Endothelial cell of umbilical vein (primary cell): ENCODE measurements at regions not wholly inside any gene's neighbourhood (a gene's known extent, or its start where the extent isn't known, plus 50 kb on each side); places are given as distances from the start of the nearest gene placed in this dataset.

Source experiments
- BruUV-seq: library from RNA; stranded (reverse); fragments of 400-500 nt; replicated peaks from 2 replicates; lab custom pipeline; 2021; lab: Mats Ljungman, UMichigan
- CTCF ChIA-PET: fragments of 300-600, 350-600 bp; sonication (Branson Sonifier 250); formaldehyde crosslinking; loops from one replicate; lab custom pipeline; 2021; ENCODE audit warnings: antibody characterized with exemption, inconsistent platforms; lab: Charles Lee
- POLR2A ChIA-PET: fragments of 300-600, 350-600 bp; sonication (Branson Sonifier 250); formaldehyde crosslinking; loops from one replicate; lab custom pipeline; 2021; ENCODE audit warnings: antibody characterized with exemption, inconsistent platforms; lab: Charles Lee
- DNase-seq: peaks from one replicate; pipeline ENCODE4 v3.0.0-alpha.2; 2011; ENCODE audit warnings: low read depth, low spot score
- FAIRE-seq: peaks from 2 replicates; lab custom pipeline; 2011; peaks lifted over from hg19 to GRCh38; lab: Jason Lieb, UNC
- H2AFZ ChIP-seq: 2 replicates; pipeline ENCODE4 v1.6.0; 2012; ENCODE audit warnings: low read depth, low read length, control low read depth, inconsistent platforms
- H3K27ac ChIP-seq: 2 replicates; pipeline ENCODE4 v1.5.1; 2011; ENCODE audit warnings: low read depth, mild to moderate bottlenecking, control low read depth, low read length, moderate library complexity; ENCODE audit not compliant: insufficient read depth
- H3K27me3 ChIP-seq, 2 experiments: 2 replicates each; pipeline versions ENCODE4 v1.6.0 to v1.6.1; 2011; ENCODE audit warnings: low read length in 2 of 2, mixed read lengths in 1 of 2; ENCODE audit not compliant: control insufficient read depth in 2 of 2, insufficient read depth in 2 of 2
- H3K36me3 ChIP-seq, 2 experiments: 2 replicates in 1 of 2; 3 replicates in 1 of 2; pipeline ENCODE4 v1.5.1; 2011; ENCODE audit warnings: low read length in 2 of 2, mild to moderate bottlenecking in 1 of 2, moderate library complexity in 1 of 2; ENCODE audit not compliant: control insufficient read depth in 2 of 2, insufficient read depth in 2 of 2; ENCODE audit errors: extremely low read depth in 1 of 2
- H3K4me1 ChIP-seq: 3 replicates; pipeline ENCODE4 v1.5.1; 2011; ENCODE audit warnings: mild to moderate bottlenecking, low read length; ENCODE audit not compliant: control insufficient read depth, insufficient read depth; ENCODE audit errors: extremely low read depth
- H3K4me2 ChIP-seq: 2 replicates; pipeline ENCODE4 v1.6.1; 2011; ENCODE audit warnings: low read length, control low read depth, mixed read lengths; ENCODE audit not compliant: insufficient read depth
- H3K4me3 ChIP-seq, 3 experiments: fragments of 200-600 bp in 1 of 3; sonication (generic), shearing (Covaris generic) in 1 of 3; replicated peaks in 1 of 3; 2 replicates each; pipeline ENCODE4 v1.5.1; 2011 to 2016; ENCODE audit warnings: control low read depth in 3 of 3, low read length in 3 of 3, mild to moderate bottlenecking in 2 of 3, inconsistent platforms in 1 of 3, low read depth in 1 of 3, moderate library complexity in 1 of 3; ENCODE audit not compliant: insufficient read depth in 1 of 3
- H3K79me2 ChIP-seq: 2 replicates; pipeline ENCODE4 v1.6.0; 2012; ENCODE audit warnings: low read length, inconsistent platforms; ENCODE audit not compliant: control insufficient read depth, insufficient read depth
- H3K9ac ChIP-seq: replicated peaks from 2 replicates; pipeline ENCODE3; 2011; ENCODE audit warnings: low read length, control low read depth; ENCODE audit not compliant: insufficient read depth; ENCODE audit errors: extremely low read depth
- H3K9me1 ChIP-seq: replicated peaks from 3 replicates; pipeline ENCODE4 v1.6.0; 2011; ENCODE audit warnings: mild to moderate bottlenecking, low read length; ENCODE audit not compliant: control insufficient read depth, insufficient read depth; ENCODE audit errors: extremely low read depth
- H3K9me3 ChIP-seq: replicated peaks from 2 replicates; pipeline ENCODE4 v1.5.1; 2012; ENCODE audit warnings: low read length, inconsistent platforms; ENCODE audit not compliant: control insufficient read depth, insufficient read depth
- H4K20me1 ChIP-seq: replicated peaks from 2 replicates; pipeline ENCODE3; 2011; ENCODE audit warnings: mild to moderate bottlenecking, low read length; ENCODE audit not compliant: control insufficient read depth, insufficient read depth; ENCODE audit errors: extremely low read depth
- EZH2 ChIP-seq: IDR thresholded peaks from 2 replicates; pipeline ENCODE4 v1.6.1; 2012; ENCODE audit warnings: borderline replicate concordance, low read depth, mild to moderate bottlenecking, moderate library complexity, low read length, inconsistent platforms; ENCODE audit not compliant: severe bottlenecking
- FOS ChIP-seq: IDR thresholded peaks from 2 replicates; pipeline ENCODE4 v1.6.1; 2011; ENCODE audit warnings: mild to moderate bottlenecking, low read length, moderate library complexity, borderline replicate concordance; ENCODE audit not compliant: insufficient read depth
- GATA2 ChIP-seq: IDR thresholded peaks from 2 replicates; pipeline ENCODE4 v1.7.0; 2011; ENCODE audit warnings: low read depth, mild to moderate bottlenecking, moderate library complexity, mixed read lengths, low read length; ENCODE audit not compliant: insufficient read length, insufficient read depth
- JUN ChIP-seq: IDR thresholded peaks from 2 replicates; pipeline ENCODE4 v1.6.1; 2011; ENCODE audit warnings: borderline replicate concordance, low read depth; ENCODE audit not compliant: insufficient read length, insufficient read depth
- MYC ChIP-seq: IDR thresholded peaks from one replicate; pipeline ENCODE4 v1.6.1; 2011; ENCODE audit warnings: mild to moderate bottlenecking, low read depth, low read length
- POLR2A ChIP-seq: IDR thresholded peaks from 2 replicates; pipeline ENCODE4 v1.6.1; 2012; ENCODE audit warnings: low read depth, mild to moderate bottlenecking, control low read depth, low read length
- POLR2AphosphoS5 ChIP-seq: IDR thresholded peaks from 2 replicates; pipeline ENCODE4 v1.6.1; 2012; ENCODE audit warnings: low read depth, mild to moderate bottlenecking, control low read depth, low read length, moderate library complexity; ENCODE audit not compliant: insufficient read depth
- dilution Hi-C: fragments of 300-500 bp; cut with MboI; formaldehyde crosslinking; loops from one replicate; pipeline ENCODE4 v1.15.0; 2019; ENCODE audit warnings: low sequenced_read_pairs; ENCODE audit not compliant: extremely low pct_ligation_motif_present
- intact Hi-C: fragments of 100-400 bp; cut with micrococcal nuclease; formaldehyde crosslinking; loops from one replicate; pipeline ENCODE4 v1.10.0; 2022
- TF ChIP-seq, protein P1 (sequence below), 2 donors: IDR thresholded peaks; 1 replicate in 1 of 2; 2 replicates in 1 of 2; pipeline ENCODE4 v1.5.1; 2011; ENCODE audit warnings: low read length in 2 of 2, mild to moderate bottlenecking in 2 of 2, moderate library complexity in 2 of 2, control low read depth in 1 of 2, inconsistent platforms in 1 of 2, low read depth in 1 of 2; ENCODE audit not compliant: insufficient read depth in 1 of 2; ENCODE audit errors: extremely low read depth in 1 of 2
- TF ChIP-seq, protein P2 (sequence below): IDR thresholded peaks from 2 replicates; pipeline ENCODE4 v1.6.1; 2011; ENCODE audit not compliant: insufficient read depth, insufficient read length

DNA sequence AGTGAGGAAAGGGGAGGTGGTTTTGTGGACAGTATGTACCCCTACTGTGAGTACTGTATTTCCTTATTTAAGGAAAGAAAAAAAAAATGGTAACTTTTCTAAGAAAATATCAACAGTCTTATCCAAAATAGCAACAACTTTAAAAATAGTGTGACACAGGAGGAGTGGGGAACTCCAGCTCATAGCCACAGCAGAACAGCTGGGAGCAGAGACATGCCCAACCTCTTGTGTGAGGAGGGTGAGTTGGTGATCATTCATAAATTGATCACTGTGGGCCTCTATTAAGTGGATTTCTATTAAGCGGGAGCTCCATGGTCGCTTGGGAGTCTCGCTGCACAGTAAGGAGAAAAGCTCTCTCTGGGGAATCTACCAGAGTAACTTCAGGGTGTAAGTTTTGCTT lies 158.8 kb upstream of the DUSP10 start:
- no peak overlapping the region for H3K9ac ChIP-seq
- dilution Hi-C loops, result no loop called here
- H3K9me3 ChIP-seq, result no peaks in the 10 kb centered on the region
- H3K27me3 ChIP-seq, result peaks cover 0 to 6% of the 10 kb centered on the region in 2 experiments
- no peaks in the 10 kb centered on the region for H3K79me2 ChIP-seq
- H3K27ac ChIP-seq, result no peak overlapping the region
- TF ChIP-seq, protein P1, sequence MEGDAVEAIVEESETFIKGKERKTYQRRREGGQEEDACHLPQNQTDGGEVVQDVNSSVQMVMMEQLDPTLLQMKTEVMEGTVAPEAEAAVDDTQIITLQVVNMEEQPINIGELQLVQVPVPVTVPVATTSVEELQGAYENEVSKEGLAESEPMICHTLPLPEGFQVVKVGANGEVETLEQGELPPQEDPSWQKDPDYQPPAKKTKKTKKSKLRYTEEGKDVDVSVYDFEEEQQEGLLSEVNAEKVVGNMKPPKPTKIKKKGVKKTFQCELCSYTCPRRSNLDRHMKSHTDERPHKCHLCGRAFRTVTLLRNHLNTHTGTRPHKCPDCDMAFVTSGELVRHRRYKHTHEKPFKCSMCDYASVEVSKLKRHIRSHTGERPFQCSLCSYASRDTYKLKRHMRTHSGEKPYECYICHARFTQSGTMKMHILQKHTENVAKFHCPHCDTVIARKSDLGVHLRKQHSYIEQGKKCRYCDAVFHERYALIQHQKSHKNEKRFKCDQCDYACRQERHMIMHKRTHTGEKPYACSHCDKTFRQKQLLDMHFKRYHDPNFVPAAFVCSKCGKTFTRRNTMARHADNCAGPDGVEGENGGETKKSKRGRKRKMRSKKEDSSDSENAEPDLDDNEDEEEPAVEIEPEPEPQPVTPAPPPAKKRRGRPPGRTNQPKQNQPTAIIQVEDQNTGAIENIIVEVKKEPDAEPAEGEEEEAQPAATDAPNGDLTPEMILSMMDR (IDR thresholded peaks at IDR 0.05; ENCODE audit: extremely low read depth in 1 of 2, insufficient read depth in 1 of 2, low read depth in 1 of 2, low read length in 2 of 2), result no peak
- no peak for TF ChIP-seq FOS
- FAIRE-seq (no peak), DNase-seq (no peak)
- no peak overlapping the region for H2AFZ ChIP-seq
- intact Hi-C loops, result no loop called here
- POLR2A ChIA-PET, result no interaction called here
- no peaks in the 10 kb centered on the region for H3K9me1 ChIP-seq
- H3K4me3 ChIP-seq, result no peak overlapping the region
- H4K20me1 ChIP-seq, result no peaks in the 10 kb centered on the region
- CTCF ChIA-PET, result no interaction called here
- no TSS peak for BruUV-seq
- no peak overlapping the region for H3K4me2 ChIP-seq
- H3K36me3 ChIP-seq, result no peaks in the 10 kb centered on the region
- H3K4me1 ChIP-seq, result no peaks in the 10 kb centered on the region

DNA sequence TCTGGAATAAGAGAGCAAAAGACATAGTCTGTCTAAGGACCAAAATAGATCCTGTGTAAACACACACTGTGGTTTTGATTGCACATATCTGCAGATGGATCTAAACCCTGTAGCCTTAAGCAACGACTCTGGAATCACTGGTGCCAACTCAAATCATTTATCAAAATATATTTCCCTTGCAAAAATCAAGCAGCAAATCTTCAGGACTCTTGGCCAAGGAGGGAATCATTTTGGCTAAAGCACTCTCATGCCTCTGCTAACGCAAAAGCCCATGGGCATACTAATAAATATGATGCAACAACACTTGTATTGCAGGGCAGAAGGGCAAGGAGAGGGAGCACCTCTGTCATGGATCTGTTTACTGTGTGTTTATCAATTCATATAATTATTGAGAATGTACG lies 155.4 kb upstream of the DUSP10 start:
- no peak overlapping the region for H3K9ac ChIP-seq
- CTCF ChIA-PET, result no interaction called here
- POLR2A ChIA-PET, result no interaction called here

More for the DNA sequence above, 155.4 kb upstream of the DUSP10 start:
- Histone ChIP-seq H3K4me1 (no peaks in the 10 kb centered on the region), H3K27ac (no peak overlapping the region), H3K4me2 (no peak overlapping the region), H4K20me1 (no peaks in the 10 kb centered on the region), H3K9me3 (no peaks in the 10 kb centered on the region), H2AFZ (no peak overlapping the region), H3K79me2 (no peaks in the 10 kb centered on the region), H3K4me3 (no peak overlapping the region), H3K36me3 (no peaks in the 10 kb centered on the region), H3K9me1 (no peaks in the 10 kb centered on the region), H3K27me3 (peaks cover 0 to 6% of the 10 kb centered on the region in 2 experiments)
- DNase-seq (no peak), FAIRE-seq (no peak)
- intact Hi-C loops (no loop called here), dilution Hi-C loops (no loop called here)
- TF ChIP-seq POLR2AphosphoS5 (no peak), EZH2 (no peak), POLR2A (no peak), JUN (no peak), MYC (no peak), GATA2 (no peak), FOS (no peak)
- TF ChIP-seq, protein P1 (IDR thresholded peaks at IDR 0.05; ENCODE audit: extremely low read depth in 1 of 2, insufficient read depth in 1 of 2, low read depth in 1 of 2, low read length in 2 of 2), result no peak
- TF ChIP-seq, protein P2, sequence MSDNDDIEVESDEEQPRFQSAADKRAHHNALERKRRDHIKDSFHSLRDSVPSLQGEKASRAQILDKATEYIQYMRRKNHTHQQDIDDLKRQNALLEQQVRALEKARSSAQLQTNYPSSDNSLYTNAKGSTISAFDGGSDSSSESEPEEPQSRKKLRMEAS, result no peak
- no TSS peak for BruUV-seq
